GM12878 (cell line): ENCODE measurements at regions not wholly inside any gene's neighbourhood (a gene's known extent, or its start where the extent isn't known, plus 50 kb on each side); places are given as distances from the start of the nearest gene placed in this dataset.

ENCODE experiments used
- EZH2 ChIP-seq: IDR thresholded peaks from 2 replicates; pipeline ENCODE4 v1.6.1; 2012; ENCODE audit warnings: low read depth, mild to moderate bottlenecking, control low read depth, inconsistent platforms, low read length, borderline replicate concordance; ENCODE audit not compliant: control insufficient read depth
- POLR2AphosphoS5 ChIP-seq: IDR thresholded peaks from 2 replicates; pipeline ENCODE4 v1.6.1; 2011; ENCODE audit warnings: mild to moderate bottlenecking, low read length, inconsistent platforms
- REST ChIP-seq: IDR thresholded peaks from 2 replicates; pipeline ENCODE4 v1.6.1; 2012; ENCODE audit warnings: mild to moderate bottlenecking, low read depth, low read length
- TCF3 ChIP-seq: IDR thresholded peaks from 2 replicates; pipeline ENCODE4 v1.6.1; 2012; ENCODE audit warnings: low read depth, mild to moderate bottlenecking, low read length, borderline replicate concordance; ENCODE audit not compliant: insufficient read depth

GRCh38 chrY:15441878-15442277 is 917.5 kb downstream of the NLGN4Y start:
- TF ChIP-seq EZH2: no peak
- no peak for TF ChIP-seq TCF3
- TF ChIP-seq POLR2AphosphoS5: no peak
- TF ChIP-seq REST: no peak
